B cell (primary cell): ENCODE measurements at regions not wholly inside any gene's neighbourhood (a gene's known extent, or its start where the extent isn't known, plus 50 kb on each side); places are given as distances from the start of the nearest gene placed in this dataset.

Experiments used
- ATAC-seq: fragments of 200-7000 bp; cut with Tn5 transposase; one replicate; pipeline ENCODE4 v1.10.0; 2021; ENCODE audit warnings: low read depth, mild to moderate bottlenecking, moderate number of reproducible peaks, moderate library complexity
- CTCF ChIA-PET: fragments of 350-600 bp; sonication (Branson Sonifier 250); formaldehyde crosslinking; loops from one replicate; lab custom pipeline; 2021; ENCODE audit warnings: antibody characterized with exemption, inconsistent platforms; lab: Charles Lee
- POLR2A ChIA-PET: fragments of 350-600 bp; sonication (Branson Sonifier 250); formaldehyde crosslinking; loops from one replicate; lab custom pipeline; 2021; ENCODE audit warnings: antibody characterized with exemption; lab: Charles Lee
- DNase-seq: peaks from one replicate; pipeline ENCODE4 v3.0.0; 2013
- H2AFZ ChIP-seq: 2 replicates; pipeline ENCODE4 v1.6.1; 2012; ENCODE audit warnings: mild to moderate bottlenecking, low read depth, low read length; ENCODE audit not compliant: insufficient read depth, poor library complexity, severe bottlenecking
- H3K27ac ChIP-seq, 2 donors: 1 replicate in 1 of 2; 2 replicates in 1 of 2; pipeline ENCODE4 v1.5.1; 2012 to 2013; ENCODE audit warnings: low read length in 2 of 2, mild to moderate bottlenecking in 2 of 2, moderate library complexity in 1 of 2
- H3K27me3 ChIP-seq, 4 experiments: fragments of 200-600 bp in 1 of 4; sonication (generic) in 1 of 4; replicated peaks in 1 of 4; 1 replicate in 2 of 4; 2 replicates in 2 of 4; pipeline versions ENCODE4 v1.6.1 to v1.7.0; 2013 to 2016; ENCODE audit warnings: low read length in 3 of 4, mild to moderate bottlenecking in 2 of 4, mixed read lengths in 1 of 4, moderate library complexity in 1 of 4; ENCODE audit not compliant: insufficient read depth in 4 of 4, control insufficient read depth in 3 of 4; ENCODE audit errors: control extremely low read depth in 1 of 4
- H3K36me3 ChIP-seq, 2 experiments: replicated peaks in 1 of 2; 1 replicate in 1 of 2; 2 replicates in 1 of 2; pipeline versions ENCODE4 v1.6.1 to v1.7.1; 2013; ENCODE audit warnings: low read length in 1 of 2; ENCODE audit not compliant: insufficient read depth in 2 of 2, control insufficient read depth in 1 of 2; ENCODE audit errors: control extremely low read depth in 1 of 2, extremely low read depth in 1 of 2
- H3K4me1 ChIP-seq, 2 donors: fragments of 200-600 bp in 1 of 2; sonication (generic) in 1 of 2; 1 replicate in 1 of 2; 2 replicates in 1 of 2; pipeline versions ENCODE4 v1.5.1 to v1.6.1; 2013 to 2017; ENCODE audit warnings: low read length in 2 of 2; ENCODE audit not compliant: control insufficient read depth in 2 of 2, insufficient read depth in 2 of 2
- H3K4me2 ChIP-seq: replicated peaks from 2 replicates; pipeline ENCODE3; 2012; ENCODE audit warnings: mild to moderate bottlenecking, low read depth, low read length; ENCODE audit not compliant: poor library complexity, severe bottlenecking
- H3K4me3 ChIP-seq, 5 experiments: fragments of 200-600 bp in 1 of 5; sonication (generic) in 1 of 5; 1 replicate in 3 of 5; 2 replicates in 2 of 5; pipeline versions ENCODE4 v1.5.1 to v1.7.0; 2011 to 2016; ENCODE audit warnings: low read length in 4 of 5, mild to moderate bottlenecking in 4 of 5, low read depth in 2 of 5, control low read depth in 1 of 5, moderate library complexity in 1 of 5; ENCODE audit not compliant: insufficient read depth in 1 of 5; ENCODE audit errors: control extremely low read depth in 1 of 5, extremely low read depth in 1 of 5
- H3K79me2 ChIP-seq: fragments of 200-600 bp; sonication (generic); one replicate; pipeline ENCODE4 v1.6.0; 2016; ENCODE audit warnings: low read length; ENCODE audit not compliant: control insufficient read depth, insufficient read depth
- H3K9ac ChIP-seq: fragments of 200-600 bp; sonication (generic); 2 replicates; pipeline ENCODE4 v1.6.1; 2017; ENCODE audit warnings: mild to moderate bottlenecking, low read length, moderate library complexity
- H3K9me3 ChIP-seq, 3 donors: one replicate each; pipeline versions ENCODE4 v1.6.1 to v1.7.1; 2013; ENCODE audit warnings: low read length in 2 of 3; ENCODE audit not compliant: control insufficient read depth in 2 of 3, insufficient read depth in 1 of 3; ENCODE audit errors: control extremely low read depth in 1 of 3
- H4K20me1 ChIP-seq: 2 replicates; pipeline ENCODE4 v1.6.0; 2012; ENCODE audit warnings: mild to moderate bottlenecking, low read length; ENCODE audit not compliant: insufficient read depth, control insufficient read depth, poor library complexity, severe bottlenecking
- H3K27ac Mint-ChIP-seq: one replicate; pipeline ENCODE4 v1.8.0; 2021; ENCODE audit warnings: mixed read lengths
- H3K27me3 Mint-ChIP-seq: one replicate; pipeline ENCODE4 v1.8.0; 2021; ENCODE audit warnings: mixed read lengths
- H3K4me1 Mint-ChIP-seq: one replicate; pipeline ENCODE4 v1.8.0; 2021; ENCODE audit warnings: mixed read lengths
- H3K4me3 Mint-ChIP-seq: one replicate; pipeline ENCODE4 v1.8.0; 2021; ENCODE audit warnings: mixed read lengths
- H3K9me3 Mint-ChIP-seq: one replicate; pipeline ENCODE4 v1.8.0; 2022; ENCODE audit warnings: mixed read lengths; ENCODE audit not compliant: insufficient read depth
- CTCF ChIP-seq: fragments of 200-600 bp; IDR thresholded peaks from one replicate; pipeline ENCODE4 v1.8.0; 2022; ENCODE audit warnings: antibody characterized with exemption, mild to moderate bottlenecking
- EZH2 ChIP-seq: IDR thresholded peaks from 2 replicates; pipeline ENCODE4 v1.6.1; 2012; ENCODE audit warnings: borderline replicate concordance, low read depth, mild to moderate bottlenecking, moderate library complexity, low read length; ENCODE audit not compliant: insufficient read depth, poor library complexity, severe bottlenecking
- WGBS: methylation state at CpG from one replicate; pipeline ENCODE4 v1.1.5; 2013; ENCODE audit warnings: missing lambda C conversion rate; ENCODE audit not compliant: insufficient coverage; 5-methylcytosine and 5-hydroxymethylcytosine counted together
- intact Hi-C: fragments of 100-400 bp; cut with micrococcal nuclease; formaldehyde crosslinking; loops from one replicate; pipeline ENCODE4 v1.10.0; 2022

- no peaks in the 10 kb centered on the region for H3K27me3 ChIP-seq
- no peaks in the 10 kb centered on the region for H3K9me3 Mint-ChIP-seq
- CTCF ChIA-PET, result interaction anchor here (0.6 to 1.8 kb wide), 8 partner anchors 10 to 285 kb away, joined by 3 to 5 read pairs (median 3); partner anchors contain the start of gene GADD45G
- H2AFZ ChIP-seq, result peak overlapping the region; percentile 64
- H3K9me3 ChIP-seq, result no peaks in the 10 kb centered on the region
- no peaks in the 10 kb centered on the region for H3K79me2 ChIP-seq
- peak overlapping the region; percentile 13 for H3K9ac ChIP-seq
- H3K4me2 ChIP-seq, result peak overlapping the region; percentile 62
- DNase-seq (peak; percentile 92), ATAC-seq (peak; percentile 96)
- peak overlapping the region; percentile 43 for H3K4me3 Mint-ChIP-seq
- TF ChIP-seq CTCF, result no peak
- intact Hi-C loops, result loop anchor here (2.0 to 10.0 kb wide), 4 partner anchors 13 to 211 kb away; partner anchors contain the start of gene GADD45G
- H3K4me3 ChIP-seq, result no peak overlapping the region
- H3K27ac ChIP-seq, result peak overlapping the region; percentile 75 to 84
- no peaks in the 10 kb centered on the region for H3K36me3 ChIP-seq
- peaks cover 52% of the 10 kb centered on the region for H3K4me1 Mint-ChIP-seq
- POLR2A ChIA-PET, result no interaction called here
- H3K27ac Mint-ChIP-seq, result peak overlapping the region; percentile 79
- no peaks in the 10 kb centered on the region for H3K27me3 Mint-ChIP-seq
- peaks cover 36 to 39% of the 10 kb centered on the region in 2 donors for H3K4me1 ChIP-seq
- 36% methylated on average over 8 of the region's 10 CpGs for WGBS
- no peaks in the 10 kb centered on the region for H4K20me1 ChIP-seq
Measured at GRCh38 chr9:89815903-89816573, 211.2 kb downstream of the GADD45G start.

GRCh38 chr9:89817151-89817950 is 212.5 kb downstream of the GADD45G start:
- Mint-ChIP-seq H3K4me3 (no peak overlapping the region), H3K4me1 (peaks cover 52% of the 10 kb centered on the region), H3K9me3 (no peaks in the 10 kb centered on the region), H3K27ac (peak overlapping the region; percentile 79), H3K27me3 (no peaks in the 10 kb centered on the region)
- H3K4me1 ChIP-seq, result peaks cover 36 to 39% of the 10 kb centered on the region in 2 donors
- no peak overlapping the region for H3K4me2 ChIP-seq
- H3K36me3 ChIP-seq, result no peaks in the 10 kb centered on the region
- H4K20me1 ChIP-seq, result no peaks in the 10 kb centered on the region
- POLR2A ChIA-PET, result no interaction called here
- no peaks in the 10 kb centered on the region for H3K79me2 ChIP-seq
- no peaks in the 10 kb centered on the region for H3K9me3 ChIP-seq
- no peak overlapping the region for H3K9ac ChIP-seq
- no peak overlapping the region for H3K4me3 ChIP-seq
- CTCF ChIA-PET, result no interaction called here
- TF ChIP-seq EZH2 (no peak), CTCF (no peak)
- H3K27ac ChIP-seq, result no peak overlapping the region
- 78% methylated on average over 10 of the region's 13 CpGs for WGBS
- no peak for ATAC-seq
- no peak overlapping the region for H2AFZ ChIP-seq
- intact Hi-C loops, result loop anchor here (5.0 to 10.0 kb wide), 3 partner anchors 35 to 213 kb away; partner anchors contain the start of gene GADD45G
- H3K27me3 ChIP-seq, result no peaks in the 10 kb centered on the region
- DNase-seq, result no peak
